AG09309 (cell line): ENCODE measurements at regions not wholly inside any gene's neighbourhood (a gene's known extent, or its start where the extent isn't known, plus 50 kb on each side); places are given as distances from the start of the nearest gene placed in this dataset.
"Not testable (repeated sequence)": the region's sequence is repeated elsewhere in the genome, so short reads cannot be mapped to it uniquely, and the experiment has no call there.

Experiments
- DNase-seq: peaks from one replicate; pipeline ENCODE4 v3.0.0-alpha.2; 2010; ENCODE audit warnings: low read depth
- H3K4me3 ChIP-seq: 2 replicates; pipeline ENCODE4 v1.5.1; 2011; ENCODE audit warnings: mild to moderate bottlenecking, low read depth, low read length, moderate library complexity; ENCODE audit not compliant: control insufficient read depth
- TF ChIP-seq, protein P1 (sequence below): IDR thresholded peaks from 2 replicates; pipeline ENCODE4 v1.5.1; 2011; ENCODE audit warnings: mild to moderate bottlenecking, low read depth, low read length, inconsistent platforms; ENCODE audit not compliant: insufficient read depth, control insufficient read depth; ENCODE audit errors: missing control alignments

GRCh38 chr15:77889009-77889806 is 188.3 kb downstream of the TBC1D2B start:
- no peak for DNase-seq
- TF ChIP-seq, protein P1, sequence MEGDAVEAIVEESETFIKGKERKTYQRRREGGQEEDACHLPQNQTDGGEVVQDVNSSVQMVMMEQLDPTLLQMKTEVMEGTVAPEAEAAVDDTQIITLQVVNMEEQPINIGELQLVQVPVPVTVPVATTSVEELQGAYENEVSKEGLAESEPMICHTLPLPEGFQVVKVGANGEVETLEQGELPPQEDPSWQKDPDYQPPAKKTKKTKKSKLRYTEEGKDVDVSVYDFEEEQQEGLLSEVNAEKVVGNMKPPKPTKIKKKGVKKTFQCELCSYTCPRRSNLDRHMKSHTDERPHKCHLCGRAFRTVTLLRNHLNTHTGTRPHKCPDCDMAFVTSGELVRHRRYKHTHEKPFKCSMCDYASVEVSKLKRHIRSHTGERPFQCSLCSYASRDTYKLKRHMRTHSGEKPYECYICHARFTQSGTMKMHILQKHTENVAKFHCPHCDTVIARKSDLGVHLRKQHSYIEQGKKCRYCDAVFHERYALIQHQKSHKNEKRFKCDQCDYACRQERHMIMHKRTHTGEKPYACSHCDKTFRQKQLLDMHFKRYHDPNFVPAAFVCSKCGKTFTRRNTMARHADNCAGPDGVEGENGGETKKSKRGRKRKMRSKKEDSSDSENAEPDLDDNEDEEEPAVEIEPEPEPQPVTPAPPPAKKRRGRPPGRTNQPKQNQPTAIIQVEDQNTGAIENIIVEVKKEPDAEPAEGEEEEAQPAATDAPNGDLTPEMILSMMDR: no peak
- H3K4me3 ChIP-seq: no peak overlapping the region

GRCh38 chr15:77887563-77888429 is 189.7 kb downstream of the TBC1D2B start:
- not testable (repeated sequence) for DNase-seq, H3K4me3 ChIP-seq

DNA sequence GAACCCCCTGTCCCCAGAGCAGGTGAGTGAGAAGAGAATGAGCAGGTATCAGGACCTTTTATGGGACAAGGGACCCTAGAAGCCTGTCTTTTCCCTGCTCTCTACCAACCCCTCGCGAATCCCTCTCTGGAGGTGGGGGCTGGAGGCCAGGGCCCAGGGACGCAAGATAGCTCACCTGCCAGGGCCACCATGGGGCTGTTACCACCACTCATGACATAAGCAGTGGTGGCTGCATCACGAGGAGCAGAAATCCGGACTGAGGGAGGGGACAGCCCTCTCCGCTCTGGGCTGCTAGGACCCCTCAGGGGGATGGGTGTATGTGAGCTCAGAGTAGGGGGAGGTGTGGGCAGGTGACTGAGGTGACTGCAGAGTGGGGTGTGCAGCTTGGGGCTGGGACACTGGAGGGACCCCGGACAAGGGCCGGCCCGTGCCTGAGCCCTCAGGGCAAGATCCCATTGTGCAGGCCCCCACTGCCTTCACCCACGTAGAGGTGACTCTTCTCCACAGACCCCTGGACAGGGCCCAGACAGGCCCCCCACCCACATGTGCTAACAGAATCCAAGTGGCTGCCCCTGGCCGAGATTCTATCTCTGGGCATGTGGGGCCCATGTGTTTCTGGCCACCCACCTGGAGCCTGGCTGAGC is 190.6 kb downstream of the TBC1D2B start:
- TF ChIP-seq, protein P1: no peak

DNA sequence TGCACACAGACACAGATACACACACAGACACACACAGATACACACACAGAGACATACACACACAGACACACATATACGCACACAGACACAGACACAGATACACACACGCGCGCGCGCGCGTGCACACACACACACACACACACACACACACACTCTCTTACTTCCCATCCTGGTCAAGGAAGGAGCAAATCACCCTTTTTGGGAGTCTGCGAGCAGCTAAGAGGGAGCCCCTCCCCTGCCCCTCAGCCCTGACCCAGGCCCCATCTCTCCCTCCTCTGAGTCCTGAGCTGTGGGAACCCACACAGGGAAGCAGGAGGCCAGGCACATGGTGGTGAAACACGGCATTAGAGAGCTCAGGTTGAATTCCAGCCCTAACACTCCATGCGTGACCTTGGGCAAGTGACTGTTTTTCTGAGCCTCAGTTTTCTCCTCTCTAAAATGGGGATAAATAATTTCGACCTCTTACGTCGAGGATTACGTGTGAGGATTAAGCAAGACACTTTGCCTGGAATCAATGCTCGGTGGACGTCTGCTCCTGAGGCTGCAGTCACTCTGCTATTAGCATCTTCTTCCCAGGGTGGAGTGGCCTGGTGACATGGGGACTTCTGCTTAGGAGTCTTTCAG is 191.5 kb downstream of the TBC1D2B start:
- not testable (repeated sequence) for DNase-seq

More for the DNA sequence above, 190.6 kb downstream of the TBC1D2B start:
- DNase-seq: no peak
- H3K4me3 ChIP-seq: no peak overlapping the region

DNA sequence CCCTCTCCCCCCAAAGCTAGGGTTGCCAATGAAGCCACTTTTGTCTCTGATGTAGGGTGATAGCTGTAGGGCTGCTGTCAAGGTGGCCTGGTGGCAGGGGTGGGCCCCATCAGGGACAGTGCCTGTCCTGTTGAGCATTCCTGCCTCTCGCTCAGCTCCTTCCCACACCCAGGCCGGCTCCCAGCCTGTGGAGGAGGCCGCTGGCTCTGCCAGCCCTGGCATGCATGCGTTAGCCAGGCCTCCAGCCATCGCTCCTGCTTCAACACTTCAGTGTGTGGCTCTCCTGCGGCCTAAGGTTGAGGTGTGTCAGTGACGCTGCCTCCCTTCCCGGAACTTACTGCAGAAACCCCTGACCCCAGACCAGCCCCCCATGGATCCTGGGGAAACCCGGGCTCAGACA is 194.5 kb downstream of the TBC1D2B start:
- DNase-seq, H3K4me3 ChIP-seq: not testable (repeated sequence)

More for the DNA sequence above, 191.5 kb downstream of the TBC1D2B start:
- H3K4me3 ChIP-seq: not testable (repeated sequence)

DNA sequence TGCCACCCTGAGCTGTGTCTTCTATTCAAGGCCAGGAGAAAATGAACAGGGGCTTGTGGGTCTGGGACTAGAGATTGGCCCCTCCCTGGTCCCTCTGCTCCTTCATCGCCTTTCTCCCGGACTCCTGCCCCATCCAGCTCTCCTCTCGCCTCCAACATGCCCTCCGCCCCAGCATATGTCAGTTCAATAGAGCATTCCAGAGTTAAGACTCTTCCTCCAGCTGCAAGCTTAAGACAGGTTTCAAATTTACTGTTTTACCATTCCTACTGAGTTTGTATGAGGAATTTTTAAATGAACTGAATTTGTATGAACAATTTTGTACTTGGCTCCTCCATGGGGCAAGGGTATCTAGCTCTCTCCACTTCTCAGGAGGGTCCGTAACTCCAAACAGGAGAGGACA is 195.6 kb downstream of the TBC1D2B start:
- DNase-seq: no peak
- H3K4me3 ChIP-seq: no peak overlapping the region
- TF ChIP-seq, protein P1: no peak

DNA sequence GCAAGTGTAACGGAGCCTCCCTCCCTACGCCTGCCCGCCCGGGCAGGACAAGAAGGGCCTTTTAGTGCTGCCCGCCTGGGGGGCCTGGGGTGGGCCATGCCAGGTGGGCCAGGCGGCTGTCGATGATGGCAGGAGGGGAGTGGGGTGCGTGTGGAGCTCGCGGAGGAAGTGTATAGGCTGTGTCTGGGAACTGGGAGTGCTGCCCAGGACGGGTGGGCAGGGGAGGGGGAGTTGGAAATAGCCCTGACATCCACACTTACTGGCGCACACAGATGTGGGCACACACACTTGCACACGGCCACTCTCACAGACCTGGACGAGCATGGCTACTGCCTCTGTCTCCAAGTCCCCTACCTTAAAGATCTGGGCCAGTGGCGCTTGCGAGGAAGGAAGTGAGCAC is 196.0 kb downstream of the TBC1D2B start:
- not testable (repeated sequence) for DNase-seq

GRCh38 chr15:77879466-77879865 is 198.0 kb downstream of the TBC1D2B start:
- DNase-seq: not testable (repeated sequence)

More for the DNA sequence above, 196.0 kb downstream of the TBC1D2B start:
- H3K4me3 ChIP-seq: not testable (repeated sequence)

More at GRCh38 chr15:77879466-77879865, 198.0 kb downstream of the TBC1D2B start:
- H3K4me3 ChIP-seq: not testable (repeated sequence)
